Right ventricle myocardium inferior (tissue), 1 donor: ENCODE measurements at regions not wholly inside any gene's neighbourhood (a gene's known extent, or its start where the extent isn't known, plus 50 kb on each side); places are given as distances from the start of the nearest gene placed in this dataset.
"Not testable (repeated sequence)": the region's sequence is repeated elsewhere in the genome, so short reads cannot be mapped to it uniquely, and the experiment has no call there.

ENCODE experiments used
- ATAC-seq: fragments of 200-7000 bp; cut with Tn5 transposase; one replicate; pipeline ENCODE4 v1.9.1; 2020; ENCODE audit warnings: mild to moderate bottlenecking, moderate library complexity
- DNase-seq: peaks from one replicate; pipeline ENCODE4 v3.0.0; 2021; ENCODE audit errors: missing footprints
- intact Hi-C: fragments of 100-400 bp; cut with DNase I; formaldehyde crosslinking; loops from one replicate; pipeline ENCODE4 v1.11.0; 2022
- donor health status: DM: no; HTN: yes; CAD: no; lungs with severe emphysema.

- intact Hi-C loops: no loop called here
- ATAC-seq: no peak
- DNase-seq: no peak
These were observed 258.6 kb downstream of the EN1 start for GRCh38 chr2:118588850-118589249.

- DNase-seq: no peak
- intact Hi-C loops: no loop called here
- ATAC-seq: no peak
These were observed 261.1 kb downstream of the EN1 start for GRCh38 chr2:118586312-118586711.

- DNase-seq (no peak), ATAC-seq (no peak)
- intact Hi-C loops: no loop called here
These were observed 262.6 kb downstream of the EN1 start for GRCh38 chr2:118584877-118585276.

DNA sequence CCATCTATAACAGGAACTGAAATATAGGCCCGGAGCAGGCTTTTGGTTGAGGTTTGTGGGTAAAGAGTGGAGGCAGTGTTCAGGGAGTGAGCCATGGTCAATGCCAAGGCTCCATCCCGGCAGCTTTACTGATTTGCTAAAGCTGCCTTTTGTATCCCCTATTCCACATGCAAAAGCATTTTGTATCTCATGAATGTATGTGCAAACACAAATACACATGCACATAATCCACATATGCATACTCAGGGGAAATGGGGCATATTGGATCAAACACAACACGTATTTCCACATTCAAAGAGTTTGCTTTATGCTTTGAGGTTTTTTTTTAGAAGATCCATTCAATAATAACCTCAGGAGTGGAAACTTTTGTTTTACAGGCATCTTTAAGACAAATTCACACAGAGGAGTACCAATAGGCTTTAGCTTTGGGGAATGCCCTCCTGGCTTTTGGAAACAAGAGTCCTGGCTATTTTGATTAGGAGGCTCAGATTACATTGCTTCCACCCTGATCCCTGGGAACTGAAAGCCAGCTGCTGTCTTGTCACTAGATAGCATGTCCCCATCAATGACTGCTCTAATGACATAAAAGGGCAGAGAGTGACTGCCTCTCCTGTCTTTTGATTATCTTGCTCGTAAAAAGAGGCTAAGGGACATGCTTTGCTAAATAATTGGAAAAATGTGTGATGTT is 263.2 kb downstream of the EN1 start:
- DNase-seq (no peak), ATAC-seq (no peak)
- intact Hi-C loops: no loop called here

DNA sequence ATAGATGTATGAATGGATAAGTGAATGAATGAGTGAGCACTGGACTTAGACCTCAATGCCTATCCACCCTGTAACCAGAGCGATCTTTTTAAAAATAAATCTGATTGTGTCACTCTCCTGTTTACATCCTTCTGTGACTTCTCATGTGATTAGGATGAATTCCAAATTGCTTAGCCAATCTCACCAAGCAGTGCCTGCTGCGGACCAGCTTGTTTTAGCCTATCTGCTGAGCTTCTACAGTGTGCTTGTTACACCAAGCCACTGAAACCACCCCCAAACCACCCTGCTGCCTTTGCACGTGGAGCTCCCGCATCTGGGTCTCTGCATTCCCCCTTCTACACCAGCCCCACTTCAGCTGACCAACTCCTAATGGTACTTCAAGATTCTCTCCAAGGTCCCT is 265.4 kb downstream of the EN1 start:
- intact Hi-C loops: no loop called here
- ATAC-seq (no peak), DNase-seq (no peak)

DNA sequence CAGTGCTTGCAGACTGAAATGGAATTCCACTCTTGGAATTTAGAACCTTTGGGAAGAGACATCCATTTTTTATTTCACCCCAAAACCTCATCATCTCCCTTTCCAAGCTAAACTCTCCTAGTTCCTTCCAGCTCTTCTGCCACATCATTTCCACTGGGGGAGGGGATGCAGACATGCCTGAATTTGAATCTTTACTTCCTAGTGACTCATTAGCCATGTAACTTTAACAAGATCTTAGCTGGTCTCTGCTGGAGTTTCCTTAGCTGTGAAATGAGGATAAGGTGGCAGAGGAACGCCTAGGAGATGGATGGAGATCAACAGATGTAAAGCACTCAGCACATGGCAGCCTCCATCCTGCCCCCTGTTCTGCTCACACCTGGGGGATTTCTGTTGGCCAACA is 266.8 kb downstream of the EN1 start:
- ATAC-seq: no peak
- no peak for DNase-seq
- intact Hi-C loops: no loop called here

DNA sequence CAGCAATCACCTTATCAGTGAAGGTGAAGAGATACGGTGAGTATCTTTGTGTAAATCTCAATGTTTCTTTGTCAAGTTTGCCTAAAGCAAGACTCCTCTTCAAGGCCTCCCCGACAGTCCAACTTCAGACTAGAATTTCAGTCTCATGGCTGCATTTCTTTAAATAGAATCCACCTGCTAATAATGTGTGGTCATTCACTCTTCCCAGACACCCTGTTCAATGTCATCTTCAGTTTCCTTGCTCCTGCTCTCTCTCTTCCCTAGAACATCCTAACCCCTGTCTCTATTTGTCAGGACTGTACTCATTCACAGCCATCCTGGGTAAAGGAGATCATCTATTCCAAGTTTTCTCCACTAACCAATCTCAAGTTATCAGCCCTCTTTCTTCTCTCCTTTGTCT is 267.3 kb downstream of the EN1 start:
- intact Hi-C loops: no loop called here
- ATAC-seq (no peak), DNase-seq (no peak)

- DNase-seq (no peak), ATAC-seq (no peak)
- intact Hi-C loops: no loop called here
These were observed 270.2 kb downstream of the EN1 start for GRCh38 chr2:118577202-118577601.

DNA sequence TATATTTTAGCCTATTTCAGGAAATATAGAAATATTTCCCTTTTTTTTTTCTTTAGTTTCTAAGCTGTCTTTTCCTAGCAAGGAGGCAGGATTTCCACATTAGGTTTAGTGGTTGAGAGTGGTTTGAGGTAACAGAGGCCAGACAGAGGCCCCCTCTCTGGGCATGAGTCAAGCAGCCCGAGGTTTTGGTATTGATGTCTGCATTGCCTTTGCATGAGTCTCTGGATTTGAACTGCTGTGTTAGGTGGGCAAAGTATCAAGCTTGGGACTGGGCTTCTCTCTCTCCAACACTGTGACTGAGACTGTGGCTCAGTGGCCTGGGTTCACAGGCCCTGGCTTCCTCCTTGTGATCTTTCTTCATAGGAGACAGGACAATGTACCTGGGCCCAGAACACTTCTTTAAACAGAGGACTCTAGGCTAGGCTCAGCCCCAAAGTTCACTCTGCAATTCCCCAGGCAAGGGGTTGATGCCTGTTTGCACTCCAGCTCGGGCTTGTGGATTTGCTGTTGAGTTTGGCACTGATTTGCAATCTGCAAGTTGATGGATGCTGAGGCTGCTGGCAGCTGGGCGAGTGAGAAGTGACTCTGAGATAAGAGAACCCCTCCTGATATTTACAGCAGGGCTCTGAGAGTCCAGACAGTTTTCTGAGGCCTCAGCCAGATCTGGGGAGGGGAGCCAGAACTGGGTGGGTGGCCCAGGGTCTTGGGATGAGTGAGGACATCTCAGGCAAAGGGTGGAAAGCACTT is 271.2 kb downstream of the EN1 start:
- intact Hi-C loops: no loop called here
- ATAC-seq: peak; percentile 28
- DNase-seq: no peak

DNA sequence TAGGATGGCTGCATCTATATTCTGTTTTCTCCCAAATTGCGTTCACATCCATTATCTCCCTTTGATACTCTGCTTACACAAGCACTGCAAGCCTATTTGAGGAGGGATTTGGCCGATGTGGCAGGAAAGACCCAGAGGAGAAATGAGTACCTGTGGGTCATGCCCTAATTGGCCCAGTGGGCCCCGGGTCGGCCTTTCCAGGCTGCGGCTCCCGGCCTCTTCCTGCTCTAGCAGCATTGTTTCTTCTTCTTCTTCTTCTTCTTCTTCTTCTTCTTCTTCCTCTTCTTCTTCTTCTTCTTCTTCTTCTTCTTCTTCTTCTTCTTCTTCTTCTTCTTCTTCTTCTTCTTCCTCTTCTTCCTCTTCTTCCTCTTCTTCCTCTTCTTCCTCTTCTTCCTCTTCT is 275.1 kb downstream of the EN1 start:
- intact Hi-C loops, DNase-seq, ATAC-seq: not testable (repeated sequence)

DNA sequence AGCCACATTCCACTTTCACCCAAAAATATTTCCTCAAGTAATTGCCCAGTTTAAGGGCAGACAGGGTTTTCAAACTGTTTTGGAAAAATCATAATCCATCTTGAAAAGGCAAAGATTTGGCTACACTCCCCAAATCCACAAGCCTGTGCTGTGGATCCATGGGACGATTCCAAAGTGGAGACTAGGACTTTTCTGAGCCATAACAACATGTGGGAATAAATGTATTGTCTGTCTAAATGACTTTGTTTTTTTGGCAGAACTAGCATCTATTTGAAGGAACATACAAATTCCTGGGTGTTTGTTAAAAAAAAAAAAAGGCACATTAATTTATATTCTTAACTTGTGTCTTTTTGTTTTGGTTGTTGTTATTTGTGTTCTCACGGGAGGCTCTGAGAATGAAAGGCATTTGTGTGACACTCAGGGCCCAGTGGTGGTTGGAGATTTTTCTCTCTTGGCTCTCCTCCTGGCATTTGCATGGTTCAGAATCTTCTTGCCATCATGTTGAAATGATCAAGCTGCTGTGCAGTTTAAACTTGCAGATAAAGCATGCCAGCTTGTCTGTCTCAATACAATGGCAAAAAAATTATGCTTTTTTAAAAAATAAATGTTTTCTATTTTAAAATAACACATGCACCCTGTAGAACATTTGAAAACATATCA is 277.4 kb downstream of the EN1 start:
- ATAC-seq: no peak
- intact Hi-C loops: no loop called here
- no peak for DNase-seq

DNA sequence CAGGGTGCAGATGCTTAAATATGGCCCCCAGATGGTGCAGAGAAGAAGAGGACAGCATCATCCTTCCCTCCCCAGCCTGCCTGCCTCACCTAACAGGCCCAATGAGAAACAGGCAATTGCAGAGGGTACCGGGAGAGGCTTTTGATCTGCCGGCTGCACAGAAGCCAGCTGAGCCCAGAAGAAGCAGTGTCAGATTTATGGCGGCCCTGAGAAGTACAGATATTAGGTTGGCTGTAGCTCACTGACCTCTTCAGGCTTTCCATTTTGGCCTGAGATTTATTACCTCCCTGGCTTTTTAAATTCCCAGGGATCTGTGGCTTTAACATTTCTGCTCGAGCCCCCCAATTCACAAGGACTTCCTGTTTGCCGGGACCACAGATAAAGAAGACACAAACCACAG is 278.7 kb downstream of the EN1 start:
- no peak for ATAC-seq
- intact Hi-C loops: no loop called here
- no peak for DNase-seq

DNA sequence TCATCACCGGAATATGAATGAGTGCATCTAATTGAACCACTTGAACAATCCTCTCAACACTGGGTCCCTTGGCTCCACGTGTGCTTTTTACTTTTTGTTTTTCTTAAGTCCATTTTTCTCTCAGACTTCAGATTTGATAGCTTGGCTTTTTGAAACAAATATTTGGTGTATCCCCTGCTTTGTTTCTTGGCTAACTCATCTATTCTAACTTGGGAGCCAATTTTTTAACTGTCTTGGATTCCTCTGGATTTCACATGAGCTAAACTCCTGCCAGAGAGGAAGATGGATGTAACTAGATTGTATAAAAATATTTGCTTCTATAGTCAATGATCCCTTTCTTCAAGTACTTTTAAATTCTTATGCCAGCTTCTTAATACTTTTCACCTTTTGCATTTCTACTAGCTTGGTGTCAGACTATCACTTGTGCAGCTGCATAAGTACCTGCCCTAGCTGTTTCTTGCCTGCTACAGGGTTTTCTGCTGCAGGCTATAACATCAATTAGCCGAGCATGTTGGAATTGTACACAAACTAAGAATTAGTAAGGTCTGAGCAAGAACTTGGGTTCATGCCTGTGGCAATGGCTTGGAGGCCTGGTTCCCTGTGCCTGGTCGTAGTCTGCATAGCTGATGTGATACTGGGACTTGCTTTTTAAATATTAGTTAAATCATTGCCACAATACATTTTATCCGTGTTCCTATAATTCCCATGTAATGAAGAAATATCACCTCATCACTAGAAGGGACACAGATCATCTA is 281.5 kb downstream of the EN1 start:
- DNase-seq (no peak), ATAC-seq (no peak)
- intact Hi-C loops: no loop called here

- ATAC-seq (no peak), DNase-seq (no peak)
- intact Hi-C loops: no loop called here
These were observed 282.1 kb downstream of the EN1 start for GRCh38 chr2:118565301-118565700.

GRCh38 chr2:118562144-118562543 is 285.3 kb downstream of the EN1 start:
- DNase-seq (no peak), ATAC-seq (no peak)
- intact Hi-C loops: no loop called here

- ATAC-seq: no peak
- intact Hi-C loops: no loop called here
These were observed 288.6 kb downstream of the EN1 start for GRCh38 chr2:118558846-118559245.

GRCh38 chr2:118557791-118558190 is 289.7 kb downstream of the EN1 start:
- ATAC-seq: no peak
- intact Hi-C loops: no loop called here

More at GRCh38 chr2:118558846-118559245, 288.6 kb downstream of the EN1 start:
- no peak for DNase-seq

DNA sequence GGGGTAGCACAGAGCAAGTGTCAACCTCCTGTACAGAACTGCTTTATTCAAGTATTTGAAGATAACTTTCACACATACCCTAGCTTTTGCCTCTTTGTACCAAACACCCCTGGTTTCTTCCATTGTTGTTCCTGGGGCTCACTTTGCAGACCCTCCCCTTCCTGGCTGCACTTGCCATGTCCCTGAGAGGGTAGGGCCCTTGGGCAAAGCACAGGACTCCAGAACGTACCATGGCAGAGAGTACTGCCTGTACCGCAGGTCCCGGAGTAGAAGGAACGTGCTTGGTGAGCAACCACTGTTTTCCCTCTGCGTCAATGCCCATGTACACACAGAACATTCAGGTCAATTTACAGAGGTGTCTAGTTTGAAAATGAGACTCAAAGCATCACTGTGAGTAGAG is 290.4 kb downstream of the EN1 start:
- no peak for ATAC-seq
- intact Hi-C loops: no loop called here
- no peak for DNase-seq

More at GRCh38 chr2:118557791-118558190, 289.7 kb downstream of the EN1 start:
- no peak for DNase-seq

- intact Hi-C loops: no loop called here
- DNase-seq: no peak
These were observed 292.8 kb downstream of the EN1 start for GRCh38 chr2:118554616-118555015.

More at GRCh38 chr2:118554616-118555015, 292.8 kb downstream of the EN1 start:
- no peak for ATAC-seq
